Heart left ventricle (tissue), 13 donors: ENCODE measurements at regions not wholly inside any gene's neighbourhood (a gene's known extent, or its start where the extent isn't known, plus 50 kb on each side); places are given as distances from the start of the nearest gene placed in this dataset.

Source experiments
- POLR2A ChIP-seq, 2 donors: fragments of 450-650 bp; IDR thresholded peaks; one replicate each; pipeline ENCODE4 v1.6.1; 2017; ENCODE audit warnings: antibody characterized with exemption in 2 of 2, mild to moderate bottlenecking in 2 of 2, moderate library complexity in 2 of 2
- TF ChIP-seq, protein P1 (sequence below), 12 donors: fragments of 200-600 bp; sonication (generic) in 4 of 12; IDR thresholded peaks; one replicate each; pipeline versions ENCODE4 v1.5.0 to v1.8.0; 2018 to 2022; ENCODE audit warnings: antibody characterized with exemption in 12 of 12, mild to moderate bottlenecking in 5 of 12
- donor health status: ischemic (EF 13 %, LVEDD 7.1; RV severe dilation, severe dysfunction).
- donor health status: DM: no; HTN: yes; CAD: no.
- donor health status: DM: no; HTN: no; CAD: no.
- donor health status: ischemic (EF 25% LVEDD 6.9; RV normal size, moderate dysfunction).
- donor health status: ischemic (EF 25% LVEDD 5.7; RV mildly dilated, moderate dysfunction).
- donor health status: ischemic (EF 35%, LVEDD 5.7; RV mildly dilated, moderate dysfunction).
- donor health status: nonischemic (EF 11% LVEDD 7.7; RV severe dilation, severe dysfunction).
- donor health status: DM: yes; HTN: yes; CAD: no.
- donor health status: PGD.
- donor health status: ischemic (EF 29% LVEDD 5.4; RV normal size, mild dysfunction).
- donor health status: nonischemic (EF 23%, LVEDD 6.1; RV moderate dilation, normal function).

DNA sequence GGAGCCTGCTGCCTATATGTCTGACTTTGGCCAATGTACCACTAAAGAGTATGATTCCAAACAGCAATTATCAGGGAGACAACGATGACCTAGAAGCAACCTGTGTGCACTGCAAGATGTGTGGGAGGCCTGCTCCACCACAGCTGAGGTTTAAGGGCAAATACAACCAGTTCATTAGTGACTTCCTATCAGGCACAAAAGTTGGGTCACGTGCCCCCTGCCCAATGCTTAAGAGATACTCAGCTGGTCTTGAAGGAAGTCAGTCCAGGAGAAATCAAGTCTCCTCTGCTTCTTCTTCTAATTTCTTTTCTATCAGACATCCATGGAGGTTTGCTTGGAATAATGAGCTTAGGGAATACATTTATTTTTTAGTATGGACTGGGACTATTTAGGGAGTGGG lies 296.0 kb downstream of the HLX start:
- TF ChIP-seq POLR2A (IDR thresholded peaks at IDR 0.05): no peak
- TF ChIP-seq, protein P1, sequence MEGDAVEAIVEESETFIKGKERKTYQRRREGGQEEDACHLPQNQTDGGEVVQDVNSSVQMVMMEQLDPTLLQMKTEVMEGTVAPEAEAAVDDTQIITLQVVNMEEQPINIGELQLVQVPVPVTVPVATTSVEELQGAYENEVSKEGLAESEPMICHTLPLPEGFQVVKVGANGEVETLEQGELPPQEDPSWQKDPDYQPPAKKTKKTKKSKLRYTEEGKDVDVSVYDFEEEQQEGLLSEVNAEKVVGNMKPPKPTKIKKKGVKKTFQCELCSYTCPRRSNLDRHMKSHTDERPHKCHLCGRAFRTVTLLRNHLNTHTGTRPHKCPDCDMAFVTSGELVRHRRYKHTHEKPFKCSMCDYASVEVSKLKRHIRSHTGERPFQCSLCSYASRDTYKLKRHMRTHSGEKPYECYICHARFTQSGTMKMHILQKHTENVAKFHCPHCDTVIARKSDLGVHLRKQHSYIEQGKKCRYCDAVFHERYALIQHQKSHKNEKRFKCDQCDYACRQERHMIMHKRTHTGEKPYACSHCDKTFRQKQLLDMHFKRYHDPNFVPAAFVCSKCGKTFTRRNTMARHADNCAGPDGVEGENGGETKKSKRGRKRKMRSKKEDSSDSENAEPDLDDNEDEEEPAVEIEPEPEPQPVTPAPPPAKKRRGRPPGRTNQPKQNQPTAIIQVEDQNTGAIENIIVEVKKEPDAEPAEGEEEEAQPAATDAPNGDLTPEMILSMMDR (IDR thresholded peaks at IDR 0.05): no peak
